ENCODE measurements at regions not wholly inside any gene's neighbourhood (a gene's known extent, or its start where the extent isn't known, plus 50 kb on each side); places are given as distances from the start of the nearest gene placed in this dataset.
A peak's percentile ranks its signal among the peaks of the same experiment; 100 is the strongest.

DNA sequence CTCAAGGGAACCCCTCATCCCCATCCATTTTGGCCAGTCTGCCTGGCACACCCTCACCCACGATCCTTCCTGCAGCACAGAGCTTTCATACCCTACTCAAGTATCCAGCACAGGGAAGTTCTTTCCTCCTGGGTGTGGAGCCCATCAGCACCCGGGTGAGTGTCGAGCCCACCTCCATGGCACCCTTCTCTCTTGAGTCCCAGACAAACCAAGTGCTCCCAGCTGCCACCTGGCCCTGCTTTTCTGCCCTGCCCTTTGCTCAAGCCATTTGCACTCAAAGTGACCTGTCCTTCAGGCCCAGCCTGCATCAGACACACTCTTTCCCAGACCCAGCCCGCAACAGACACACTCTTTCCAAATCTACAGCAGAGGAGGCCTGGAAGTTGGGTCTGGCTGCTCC, 257.2 kb downstream of the DLL1 start (continued):
- no peak for TF ChIP-seq TCF7 (CRISPR knock-in tag; IDR thresholded peaks at IDR 0.05; ENCODE audit: low read depth)
- TF ChIP-seq ZNF317 (CRISPR knock-in tag; IDR thresholded peaks at IDR 0.05; ENCODE audit: borderline replicate concordance, low read depth), result no peak
- no peak for TF ChIP-seq CREM (CRISPR knock-in tag; IDR thresholded peaks at IDR 0.05)

DNA sequence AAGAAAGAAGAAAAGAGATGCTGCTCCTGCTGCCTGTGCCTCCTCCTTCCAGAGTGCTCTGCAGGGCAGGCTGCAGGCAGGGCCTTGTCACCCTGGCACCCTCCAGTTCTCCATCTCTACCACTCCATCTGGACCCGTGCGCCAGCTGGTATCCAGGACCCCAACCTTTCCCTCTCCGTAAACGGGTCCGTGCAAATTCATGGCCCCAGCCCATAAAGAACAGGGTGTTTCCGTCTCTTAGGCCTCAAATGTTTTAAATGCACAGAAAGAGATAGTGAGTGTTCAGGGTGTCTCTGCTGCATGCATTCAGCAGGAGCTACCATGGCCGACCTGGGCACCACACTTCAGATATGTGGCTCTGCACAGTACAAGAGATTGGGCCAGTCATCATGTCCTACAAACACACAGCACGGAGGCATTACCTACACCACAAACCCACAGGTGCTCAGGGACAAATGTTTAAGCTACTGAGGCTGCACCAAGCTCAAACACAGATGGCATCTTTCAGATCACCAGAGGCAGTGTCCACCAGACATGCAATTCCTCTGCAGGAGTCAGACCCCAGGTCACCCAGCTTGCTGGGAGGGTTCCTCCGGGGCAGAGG, 258.1 kb downstream of the DLL1 start:
- TF ChIP-seq ZNF232 (CRISPR knock-in tag; IDR thresholded peaks at IDR 0.05) (no peak), RELA (CRISPR knock-in tag; IDR thresholded peaks at IDR 0.05; ENCODE audit: borderline replicate concordance) (no peak)
- TF ChIP-seq, protein P1, sequence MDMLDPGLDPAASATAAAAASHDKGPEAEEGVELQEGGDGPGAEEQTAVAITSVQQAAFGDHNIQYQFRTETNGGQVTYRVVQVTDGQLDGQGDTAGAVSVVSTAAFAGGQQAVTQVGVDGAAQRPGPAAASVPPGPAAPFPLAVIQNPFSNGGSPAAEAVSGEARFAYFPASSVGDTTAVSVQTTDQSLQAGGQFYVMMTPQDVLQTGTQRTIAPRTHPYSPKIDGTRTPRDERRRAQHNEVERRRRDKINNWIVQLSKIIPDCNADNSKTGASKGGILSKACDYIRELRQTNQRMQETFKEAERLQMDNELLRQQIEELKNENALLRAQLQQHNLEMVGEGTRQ (CRISPR knock-in tag; IDR thresholded peaks at IDR 0.05), result no peak
- TF ChIP-seq, protein P2, sequence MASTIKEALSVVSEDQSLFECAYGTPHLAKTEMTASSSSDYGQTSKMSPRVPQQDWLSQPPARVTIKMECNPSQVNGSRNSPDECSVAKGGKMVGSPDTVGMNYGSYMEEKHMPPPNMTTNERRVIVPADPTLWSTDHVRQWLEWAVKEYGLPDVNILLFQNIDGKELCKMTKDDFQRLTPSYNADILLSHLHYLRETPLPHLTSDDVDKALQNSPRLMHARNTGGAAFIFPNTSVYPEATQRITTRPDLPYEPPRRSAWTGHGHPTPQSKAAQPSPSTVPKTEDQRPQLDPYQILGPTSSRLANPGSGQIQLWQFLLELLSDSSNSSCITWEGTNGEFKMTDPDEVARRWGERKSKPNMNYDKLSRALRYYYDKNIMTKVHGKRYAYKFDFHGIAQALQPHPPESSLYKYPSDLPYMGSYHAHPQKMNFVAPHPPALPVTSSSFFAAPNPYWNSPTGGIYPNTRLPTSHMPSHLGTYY (CRISPR knock-in tag; IDR thresholded peaks at IDR 0.05), result no peak
- TF ChIP-seq, protein P3, sequence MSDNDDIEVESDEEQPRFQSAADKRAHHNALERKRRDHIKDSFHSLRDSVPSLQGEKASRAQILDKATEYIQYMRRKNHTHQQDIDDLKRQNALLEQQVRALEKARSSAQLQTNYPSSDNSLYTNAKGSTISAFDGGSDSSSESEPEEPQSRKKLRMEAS (CRISPR knock-in tag; IDR thresholded peaks at IDR 0.05), result no peak
- DNase-seq (ENCODE audit: low spot score) (peak; percentile 4), ATAC-seq (no peak)
- peaks cover 15% of the 10 kb centered on the region for H3K9me3 Mint-ChIP-seq
- peaks cover 11% of the 10 kb centered on the region for H3K36me3 Mint-ChIP-seq
- no peak overlapping the region for H3K27ac Mint-ChIP-seq
- CTCF ChIA-PET, result no interaction called here
- no peak overlapping the region for H3K4me3 Mint-ChIP-seq
- peaks cover 28% of the 10 kb centered on the region for H3K4me1 Mint-ChIP-seq
- POLR2A ChIA-PET, result no interaction called here
- peaks cover 12% of the 10 kb centered on the region; the same call in 1 of the 2 replicates for H3K27me3 Mint-ChIP-seq (ENCODE audit: low read depth)

DNA sequence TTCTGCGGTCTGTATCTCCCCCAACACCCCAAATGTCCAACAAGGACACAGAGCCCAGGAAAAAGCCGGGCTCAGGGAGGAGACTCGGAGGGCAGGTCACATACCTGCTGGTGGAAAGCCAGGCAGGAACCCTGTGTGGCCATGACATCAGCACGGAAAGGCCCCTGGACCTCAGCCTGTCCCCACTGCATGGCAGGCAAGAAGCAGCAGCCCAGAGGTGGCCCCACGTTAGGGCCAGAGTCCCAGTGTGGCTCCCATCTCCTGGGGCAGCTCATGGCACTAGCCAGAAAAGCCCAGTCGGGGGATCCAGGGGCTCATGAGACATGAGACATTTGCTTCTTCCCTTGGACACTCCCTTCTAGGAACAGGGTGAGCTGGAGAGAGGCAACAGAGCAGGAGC, 258.7 kb downstream of the DLL1 start:
- peaks cover 16% of the 10 kb centered on the region for H3K9me3 Mint-ChIP-seq
- H3K27ac Mint-ChIP-seq, result no peak overlapping the region
- peak; percentile 3 for DNase-seq (ENCODE audit: low spot score)
- H3K36me3 Mint-ChIP-seq, result peaks cover 11% of the 10 kb centered on the region
- ATAC-seq, result no peak
- H3K4me3 Mint-ChIP-seq, result no peak overlapping the region
- peaks cover 22% of the 10 kb centered on the region for H3K4me1 Mint-ChIP-seq
- ChIA-PET POLR2A (no interaction called here), CTCF (no interaction called here)
- peaks cover 12% of the 10 kb centered on the region; the same call in 1 of the 2 replicates for H3K27me3 Mint-ChIP-seq (ENCODE audit: low read depth)
- TF ChIP-seq, protein P4, sequence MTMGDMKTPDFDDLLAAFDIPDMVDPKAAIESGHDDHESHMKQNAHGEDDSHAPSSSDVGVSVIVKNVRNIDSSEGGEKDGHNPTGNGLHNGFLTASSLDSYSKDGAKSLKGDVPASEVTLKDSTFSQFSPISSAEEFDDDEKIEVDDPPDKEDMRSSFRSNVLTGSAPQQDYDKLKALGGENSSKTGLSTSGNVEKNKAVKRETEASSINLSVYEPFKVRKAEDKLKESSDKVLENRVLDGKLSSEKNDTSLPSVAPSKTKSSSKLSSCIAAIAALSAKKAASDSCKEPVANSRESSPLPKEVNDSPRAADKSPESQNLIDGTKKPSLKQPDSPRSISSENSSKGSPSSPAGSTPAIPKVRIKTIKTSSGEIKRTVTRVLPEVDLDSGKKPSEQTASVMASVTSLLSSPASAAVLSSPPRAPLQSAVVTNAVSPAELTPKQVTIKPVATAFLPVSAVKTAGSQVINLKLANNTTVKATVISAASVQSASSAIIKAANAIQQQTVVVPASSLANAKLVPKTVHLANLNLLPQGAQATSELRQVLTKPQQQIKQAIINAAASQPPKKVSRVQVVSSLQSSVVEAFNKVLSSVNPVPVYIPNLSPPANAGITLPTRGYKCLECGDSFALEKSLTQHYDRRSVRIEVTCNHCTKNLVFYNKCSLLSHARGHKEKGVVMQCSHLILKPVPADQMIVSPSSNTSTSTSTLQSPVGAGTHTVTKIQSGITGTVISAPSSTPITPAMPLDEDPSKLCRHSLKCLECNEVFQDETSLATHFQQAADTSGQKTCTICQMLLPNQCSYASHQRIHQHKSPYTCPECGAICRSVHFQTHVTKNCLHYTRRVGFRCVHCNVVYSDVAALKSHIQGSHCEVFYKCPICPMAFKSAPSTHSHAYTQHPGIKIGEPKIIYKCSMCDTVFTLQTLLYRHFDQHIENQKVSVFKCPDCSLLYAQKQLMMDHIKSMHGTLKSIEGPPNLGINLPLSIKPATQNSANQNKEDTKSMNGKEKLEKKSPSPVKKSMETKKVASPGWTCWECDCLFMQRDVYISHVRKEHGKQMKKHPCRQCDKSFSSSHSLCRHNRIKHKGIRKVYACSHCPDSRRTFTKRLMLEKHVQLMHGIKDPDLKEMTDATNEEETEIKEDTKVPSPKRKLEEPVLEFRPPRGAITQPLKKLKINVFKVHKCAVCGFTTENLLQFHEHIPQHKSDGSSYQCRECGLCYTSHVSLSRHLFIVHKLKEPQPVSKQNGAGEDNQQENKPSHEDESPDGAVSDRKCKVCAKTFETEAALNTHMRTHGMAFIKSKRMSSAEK (CRISPR knock-in tag; IDR thresholded peaks at IDR 0.05; ENCODE audit: borderline replicate concordance), result no peak
- no peak for TF ChIP-seq ZNF219 (CRISPR knock-in tag; IDR thresholded peaks at IDR 0.05; ENCODE audit: borderline replicate concordance)
- TF ChIP-seq SOX15 (CRISPR knock-in tag; IDR thresholded peaks at IDR 0.05), result no peak
- TF ChIP-seq, protein P5, sequence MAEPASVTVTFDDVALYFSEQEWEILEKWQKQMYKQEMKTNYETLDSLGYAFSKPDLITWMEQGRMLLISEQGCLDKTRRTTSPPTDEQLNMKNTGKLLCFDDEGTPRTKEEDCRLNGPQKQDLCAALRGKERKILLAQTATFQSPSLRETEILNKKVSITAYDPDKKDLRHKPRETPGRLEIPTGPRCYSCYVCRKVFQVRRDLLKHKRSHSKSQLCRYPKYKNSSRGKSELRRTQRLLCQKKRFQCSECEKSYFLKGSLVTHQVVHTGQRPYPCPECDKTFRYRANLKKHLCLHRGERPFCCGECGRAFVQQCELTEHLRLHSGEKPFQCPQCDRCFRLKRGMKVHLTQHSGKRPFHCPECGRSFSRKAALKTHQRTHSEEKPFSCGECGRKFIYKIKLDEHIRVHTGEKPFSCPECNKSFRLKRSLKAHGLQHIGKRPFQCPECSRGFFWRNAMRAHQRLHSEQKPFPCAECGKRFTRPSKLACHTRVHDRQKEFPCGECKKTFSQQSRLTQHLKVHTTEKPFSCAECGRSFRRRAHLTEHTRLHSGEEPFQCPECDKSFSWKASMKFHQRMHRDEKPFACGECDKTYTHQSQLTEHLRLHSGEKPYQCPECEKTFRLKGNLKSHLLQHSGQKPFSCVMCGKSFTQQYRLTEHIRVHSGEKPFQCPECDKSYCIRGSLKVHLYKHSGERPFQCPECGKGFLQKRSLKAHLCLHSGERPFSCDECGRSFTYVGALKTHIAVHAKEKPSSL (CRISPR knock-in tag; conservative IDR thresholded peaks at IDR 0.05), result no peak
- TF ChIP-seq, protein P6, sequence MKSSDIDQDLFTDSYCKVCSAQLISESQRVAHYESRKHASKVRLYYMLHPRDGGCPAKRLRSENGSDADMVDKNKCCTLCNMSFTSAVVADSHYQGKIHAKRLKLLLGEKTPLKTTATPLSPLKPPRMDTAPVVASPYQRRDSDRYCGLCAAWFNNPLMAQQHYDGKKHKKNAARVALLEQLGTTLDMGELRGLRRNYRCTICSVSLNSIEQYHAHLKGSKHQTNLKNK (CRISPR knock-in tag; IDR thresholded peaks at IDR 0.05), result no peak
- TF ChIP-seq, protein P7, sequence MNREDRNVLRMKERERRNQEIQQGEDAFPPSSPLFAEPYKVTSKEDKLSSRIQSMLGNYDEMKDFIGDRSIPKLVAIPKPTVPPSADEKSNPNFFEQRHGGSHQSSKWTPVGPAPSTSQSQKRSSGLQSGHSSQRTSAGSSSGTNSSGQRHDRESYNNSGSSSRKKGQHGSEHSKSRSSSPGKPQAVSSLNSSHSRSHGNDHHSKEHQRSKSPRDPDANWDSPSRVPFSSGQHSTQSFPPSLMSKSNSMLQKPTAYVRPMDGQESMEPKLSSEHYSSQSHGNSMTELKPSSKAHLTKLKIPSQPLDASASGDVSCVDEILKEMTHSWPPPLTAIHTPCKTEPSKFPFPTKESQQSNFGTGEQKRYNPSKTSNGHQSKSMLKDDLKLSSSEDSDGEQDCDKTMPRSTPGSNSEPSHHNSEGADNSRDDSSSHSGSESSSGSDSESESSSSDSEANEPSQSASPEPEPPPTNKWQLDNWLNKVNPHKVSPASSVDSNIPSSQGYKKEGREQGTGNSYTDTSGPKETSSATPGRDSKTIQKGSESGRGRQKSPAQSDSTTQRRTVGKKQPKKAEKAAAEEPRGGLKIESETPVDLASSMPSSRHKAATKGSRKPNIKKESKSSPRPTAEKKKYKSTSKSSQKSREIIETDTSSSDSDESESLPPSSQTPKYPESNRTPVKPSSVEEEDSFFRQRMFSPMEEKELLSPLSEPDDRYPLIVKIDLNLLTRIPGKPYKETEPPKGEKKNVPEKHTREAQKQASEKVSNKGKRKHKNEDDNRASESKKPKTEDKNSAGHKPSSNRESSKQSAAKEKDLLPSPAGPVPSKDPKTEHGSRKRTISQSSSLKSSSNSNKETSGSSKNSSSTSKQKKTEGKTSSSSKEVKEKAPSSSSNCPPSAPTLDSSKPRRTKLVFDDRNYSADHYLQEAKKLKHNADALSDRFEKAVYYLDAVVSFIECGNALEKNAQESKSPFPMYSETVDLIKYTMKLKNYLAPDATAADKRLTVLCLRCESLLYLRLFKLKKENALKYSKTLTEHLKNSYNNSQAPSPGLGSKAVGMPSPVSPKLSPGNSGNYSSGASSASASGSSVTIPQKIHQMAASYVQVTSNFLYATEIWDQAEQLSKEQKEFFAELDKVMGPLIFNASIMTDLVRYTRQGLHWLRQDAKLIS (CRISPR knock-in tag; IDR thresholded peaks at IDR 0.05; ENCODE audit: borderline replicate concordance), result no peak
- TF ChIP-seq, protein P8, sequence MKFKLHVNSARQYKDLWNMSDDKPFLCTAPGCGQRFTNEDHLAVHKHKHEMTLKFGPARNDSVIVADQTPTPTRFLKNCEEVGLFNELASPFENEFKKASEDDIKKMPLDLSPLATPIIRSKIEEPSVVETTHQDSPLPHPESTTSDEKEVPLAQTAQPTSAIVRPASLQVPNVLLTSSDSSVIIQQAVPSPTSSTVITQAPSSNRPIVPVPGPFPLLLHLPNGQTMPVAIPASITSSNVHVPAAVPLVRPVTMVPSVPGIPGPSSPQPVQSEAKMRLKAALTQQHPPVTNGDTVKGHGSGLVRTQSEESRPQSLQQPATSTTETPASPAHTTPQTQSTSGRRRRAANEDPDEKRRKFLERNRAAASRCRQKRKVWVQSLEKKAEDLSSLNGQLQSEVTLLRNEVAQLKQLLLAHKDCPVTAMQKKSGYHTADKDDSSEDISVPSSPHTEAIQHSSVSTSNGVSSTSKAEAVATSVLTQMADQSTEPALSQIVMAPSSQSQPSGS (CRISPR knock-in tag; IDR thresholded peaks at IDR 0.05; ENCODE audit: borderline replicate concordance, low read depth), result no peak

Measured in WTC11 (cell line).